Muscle of arm (tissue), 1 donor: ENCODE measurements at regions not wholly inside any gene's neighbourhood (a gene's known extent, or its start where the extent isn't known, plus 50 kb on each side); places are given as distances from the start of the nearest gene placed in this dataset.
"Not testable (repeated sequence)": the region's sequence is repeated elsewhere in the genome, so short reads cannot be mapped to it uniquely, and the experiment has no call there.

ENCODE experiments used
- DNase-seq: peaks from one replicate; pipeline ENCODE4 v3.0.0-alpha.2; 2013

DNA sequence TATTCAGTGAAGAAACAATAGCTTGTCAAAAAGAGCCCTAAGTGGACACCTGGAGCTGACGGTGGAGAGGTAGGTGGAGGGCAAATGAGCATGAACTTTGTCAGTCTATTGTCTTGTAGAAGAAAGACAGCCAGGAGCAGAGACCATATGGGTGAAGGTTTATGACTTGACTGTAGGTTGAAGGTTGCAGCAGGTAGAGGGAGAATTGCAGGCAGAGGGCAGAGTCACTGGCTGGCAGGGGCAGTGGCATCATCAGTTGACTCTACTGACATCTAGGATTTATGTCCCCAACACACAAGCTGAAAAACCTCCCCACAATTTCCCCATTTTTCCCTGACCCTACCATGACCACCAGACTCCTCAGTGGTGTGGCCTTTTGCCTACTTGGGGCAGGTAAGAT lies 243.6 kb upstream of the PRSS58 start:
- no peak for DNase-seq

GRCh38 chr7:142500366-142500765 lies 242.5 kb upstream of the PRSS58 start:
- no peak for DNase-seq

DNA sequence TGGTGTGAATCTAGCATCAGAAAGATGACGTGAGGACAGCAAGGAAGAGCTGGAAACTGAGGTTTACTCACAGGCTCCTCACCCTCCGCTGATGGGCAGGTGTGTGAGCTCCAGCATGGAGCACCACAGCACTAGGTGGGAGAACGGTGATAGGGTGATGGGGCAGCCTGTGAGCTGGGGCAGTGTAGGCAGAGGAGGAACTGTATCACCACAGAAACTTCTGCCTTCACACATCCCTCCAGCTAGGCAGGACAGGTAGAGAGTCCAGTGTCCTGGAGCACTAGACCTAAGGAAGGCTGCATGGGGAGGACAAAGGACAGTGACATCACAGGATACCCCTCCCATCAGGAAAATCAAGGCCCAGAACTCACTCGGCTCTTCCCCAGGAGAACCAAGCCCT lies 241.8 kb upstream of the PRSS58 start:
- no peak for DNase-seq

- DNase-seq: no peak
Measured at GRCh38 chr7:142498364-142498763, 240.5 kb upstream of the PRSS58 start.

DNA sequence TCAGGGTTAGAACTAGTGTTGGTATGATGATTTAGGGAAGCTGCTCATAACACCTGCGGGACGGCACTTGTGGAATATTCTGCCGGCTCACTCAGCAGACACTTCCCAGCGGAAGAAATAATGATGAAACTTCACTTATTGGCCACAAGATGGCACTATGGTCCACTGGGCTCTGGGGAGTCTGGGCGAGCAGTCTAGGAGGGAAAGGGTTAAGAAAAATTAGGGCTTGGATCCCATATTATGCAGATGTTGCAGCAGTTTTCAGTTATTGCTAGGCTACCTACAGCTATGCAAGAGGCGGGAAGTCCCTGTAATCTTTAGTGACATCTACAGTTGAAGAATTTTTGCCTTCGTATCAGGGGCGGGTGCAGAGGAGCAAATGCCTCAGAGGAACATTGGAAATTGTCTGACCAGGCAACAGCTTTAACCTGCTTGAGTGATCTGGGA lies 238.7 kb upstream of the PRSS58 start:
- peak; percentile 44 for DNase-seq

DNA sequence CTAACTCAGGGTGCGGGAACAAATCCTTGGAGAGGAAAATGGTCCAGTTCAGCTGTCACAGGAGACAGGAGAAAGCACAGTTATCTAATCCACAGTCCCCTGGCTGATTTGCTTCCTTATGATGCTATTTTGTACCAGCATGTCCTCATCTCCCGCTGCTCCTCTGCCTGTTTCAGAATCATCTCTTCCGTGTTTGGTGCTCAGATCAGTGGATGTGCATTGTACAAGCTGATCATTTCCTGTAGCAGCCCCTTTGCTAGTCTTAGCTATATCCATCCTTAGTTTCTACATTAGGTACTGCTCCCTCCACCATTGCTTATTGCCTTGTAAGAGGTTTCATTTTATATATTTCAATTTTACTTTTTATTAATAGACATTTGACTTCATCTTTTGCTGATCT lies 238.0 kb upstream of the PRSS58 start:
- not testable (repeated sequence) for DNase-seq

DNA sequence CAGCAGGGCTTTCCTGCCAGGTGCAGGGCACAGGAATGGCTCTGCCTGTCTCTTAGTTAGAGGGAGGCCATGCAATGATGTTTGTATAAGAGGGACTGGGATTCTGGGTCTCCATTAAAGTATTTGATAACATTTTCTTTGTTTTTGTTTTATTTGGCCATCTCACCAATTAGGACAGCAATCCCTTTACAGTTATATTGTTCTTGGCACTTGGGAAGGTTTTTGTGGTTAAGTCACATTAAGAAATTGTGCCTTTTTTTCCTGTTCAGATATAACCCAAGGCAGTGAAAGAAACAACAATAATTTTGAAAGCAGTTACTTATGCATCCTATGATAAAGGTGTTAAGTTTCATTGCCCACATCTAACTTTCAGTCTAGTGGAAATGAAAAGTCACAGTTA lies 237.4 kb upstream of the PRSS58 start:
- not testable (repeated sequence) for DNase-seq

DNA sequence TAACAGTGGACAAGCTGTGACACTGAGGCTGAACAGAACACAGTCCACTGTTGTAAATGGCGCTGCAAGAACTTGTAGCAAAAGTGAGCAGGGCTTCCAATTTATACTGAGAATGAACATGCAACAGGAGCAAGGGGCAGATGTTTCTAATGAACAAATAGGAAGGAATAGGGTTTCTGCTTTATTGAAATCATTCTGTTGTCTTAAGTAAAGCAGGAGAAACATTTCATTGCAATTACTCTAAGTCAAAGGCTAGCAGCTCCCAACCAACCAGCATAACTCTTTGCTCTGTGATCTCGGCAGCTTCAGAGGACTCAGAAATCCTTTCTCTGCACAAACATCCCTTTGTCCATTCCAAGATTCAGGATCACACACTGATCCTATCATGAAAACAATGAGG lies 236.2 kb upstream of the PRSS58 start:
- no peak for DNase-seq

DNA sequence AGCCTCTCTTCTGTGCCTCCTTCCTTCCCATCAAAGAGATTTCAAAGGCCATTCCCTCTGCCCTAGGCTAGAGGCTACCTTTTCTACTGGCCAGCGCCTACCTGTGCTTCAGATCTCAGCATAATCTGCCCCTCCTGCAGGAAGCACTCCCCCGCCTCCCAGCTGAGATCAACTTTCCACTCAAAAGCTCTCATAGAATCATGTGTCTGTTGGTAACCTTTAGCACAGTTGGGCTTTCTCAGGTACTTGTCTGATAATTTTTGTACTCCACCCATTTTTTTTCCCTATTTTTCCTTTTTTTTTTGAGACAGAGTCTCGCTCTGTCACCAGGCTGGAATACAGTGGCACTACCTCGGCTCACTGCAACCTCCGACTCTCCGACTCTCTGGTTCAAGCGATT lies 231.0 kb upstream of the PRSS58 start:
- no peak for DNase-seq

- no peak for DNase-seq
Measured at GRCh38 chr7:142488036-142488633, 230.3 kb upstream of the PRSS58 start.

- not testable (repeated sequence) for DNase-seq
Measured at GRCh38 chr7:142487565-142487964, 229.7 kb upstream of the PRSS58 start.

DNA sequence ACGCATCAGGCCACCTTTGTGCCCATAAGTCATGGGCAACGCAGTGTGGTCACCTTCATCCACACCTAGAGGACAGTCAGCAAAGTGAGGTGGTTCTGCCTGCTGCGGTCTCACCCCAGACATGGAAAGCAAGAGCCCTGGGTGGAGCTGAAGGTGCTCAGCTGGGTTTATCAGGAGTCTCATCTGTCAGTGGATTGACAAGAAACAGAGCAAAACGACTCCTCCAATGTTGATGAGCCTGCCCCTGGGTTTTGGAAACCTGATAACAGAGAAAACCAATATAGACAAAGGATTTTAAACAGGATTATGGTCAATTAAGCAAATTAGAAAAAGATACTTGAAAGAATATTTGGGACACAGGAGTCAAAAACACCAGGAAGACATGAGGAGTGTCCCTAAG lies 229.3 kb upstream of the PRSS58 start:
- DNase-seq: no peak

GRCh38 chr7:142485617-142486226 lies 227.9 kb upstream of the PRSS58 start:
- DNase-seq: no peak

- DNase-seq: no peak
Measured at GRCh38 chr7:142483659-142484317, 225.9 kb upstream of the PRSS58 start.

GRCh38 chr7:142482891-142483658 lies 225.2 kb upstream of the PRSS58 start:
- no peak for DNase-seq

DNA sequence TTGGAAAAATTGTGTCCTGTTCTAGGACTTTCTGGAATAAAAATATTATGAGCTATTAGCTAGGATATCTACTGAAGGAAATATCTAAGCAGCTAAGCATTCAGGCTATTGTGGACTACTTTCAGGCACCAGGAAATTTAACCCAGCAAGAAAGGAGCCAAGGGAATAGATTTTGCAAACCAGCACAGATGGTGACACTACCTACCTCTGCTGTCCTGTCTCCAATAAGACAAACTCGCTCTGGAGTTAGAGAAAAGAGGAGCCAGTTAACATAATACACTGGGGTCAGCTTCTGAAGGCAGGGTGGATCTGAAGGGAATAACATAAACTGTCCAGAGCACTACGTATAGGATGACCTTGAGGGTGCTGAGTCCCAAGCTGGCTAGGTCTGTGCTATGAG lies 223.7 kb upstream of the PRSS58 start:
- DNase-seq: no peak

GRCh38 chr7:142478479-142479220 lies 220.8 kb upstream of the PRSS58 start:
- DNase-seq: peak; percentile 32

DNA sequence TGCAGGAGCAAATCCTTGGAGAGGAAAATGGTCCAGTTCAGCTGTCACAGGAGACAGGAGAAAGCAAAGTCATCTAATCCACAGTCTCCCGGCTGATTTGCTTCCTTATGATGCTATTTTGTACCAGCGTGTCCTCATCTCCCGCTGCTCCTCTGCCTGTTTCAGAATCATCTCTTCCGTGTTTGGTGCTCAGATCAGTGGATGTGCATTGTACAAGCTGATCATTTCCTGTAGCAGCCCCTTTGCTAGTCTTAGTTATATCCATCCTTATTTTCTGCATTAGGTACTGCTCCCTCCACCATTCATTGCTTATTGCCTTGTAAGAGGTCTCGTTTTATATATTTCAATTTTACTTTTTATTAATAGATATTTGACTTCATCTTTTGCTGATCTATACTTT lies 219.9 kb upstream of the PRSS58 start:
- not testable (repeated sequence) for DNase-seq

GRCh38 chr7:142477079-142477651 lies 219.3 kb upstream of the PRSS58 start:
- DNase-seq: no peak

DNA sequence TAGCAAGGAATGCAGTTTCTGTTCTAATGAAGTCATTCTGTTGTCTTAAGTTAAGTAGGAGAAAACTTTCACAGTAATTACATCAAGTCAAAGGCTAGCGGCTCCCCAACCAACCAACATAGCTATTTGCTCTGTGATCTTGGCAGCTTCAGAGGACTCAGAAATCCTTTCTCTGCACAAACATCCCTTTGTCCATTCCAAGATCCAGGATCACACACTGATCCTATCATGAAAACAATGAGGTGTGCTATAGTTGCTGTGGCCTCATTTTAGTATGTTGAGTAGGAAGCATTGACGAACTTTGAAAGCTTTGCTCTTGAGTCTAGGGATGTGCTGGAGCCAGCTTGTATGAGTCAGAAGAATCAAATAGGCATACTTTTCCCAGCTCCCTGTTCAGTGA lies 218.2 kb upstream of the PRSS58 start:
- no peak for DNase-seq

DNA sequence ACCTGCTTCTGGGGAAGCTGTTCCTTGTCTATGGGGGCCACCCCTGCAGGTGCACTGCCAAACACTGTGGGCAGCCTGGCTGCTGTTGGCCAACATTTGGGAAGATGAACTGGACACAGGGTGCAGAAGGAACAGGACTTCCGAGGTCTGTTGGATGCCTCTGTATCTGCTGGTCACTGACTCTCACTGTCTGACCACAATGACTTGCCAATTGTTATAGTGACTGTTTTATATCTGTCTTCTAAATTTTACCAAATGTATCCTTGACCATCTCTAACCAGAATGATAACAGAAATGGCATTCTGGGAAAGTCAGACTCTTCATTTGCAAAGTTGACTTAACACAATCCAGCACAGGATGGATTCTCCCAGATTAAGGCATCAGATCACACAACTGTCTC lies 214.0 kb upstream of the PRSS58 start:
- DNase-seq: no peak

- DNase-seq: no peak
Measured at GRCh38 chr7:142470544-142470830, 212.6 kb upstream of the PRSS58 start.
